Activated CD8-positive, alpha-beta memory T cell treated with anti-CD3 and anti-CD28 coated beads, Interleukin-2, amount 10 ng/mL, durations not matched to agents 7 days and 5 days (primary cell): ENCODE measurements at regions not wholly inside any gene's neighbourhood (a gene's known extent, or its start where the extent isn't known, plus 50 kb on each side); places are given as distances from the start of the nearest gene placed in this dataset.
"Not testable (repeated sequence)": the region's sequence is repeated elsewhere in the genome, so short reads cannot be mapped to it uniquely, and the experiment has no call there.

Experiments used
- ATAC-seq: fragments of 150-1000 bp; cut with Tn5 transposase; one replicate; pipeline ENCODE4 v1.10.0; 2021; ENCODE audit warnings: moderate library complexity
- CTCF ChIA-PET: fragments of 350-600 bp; sonication (Branson Sonifier 250); formaldehyde crosslinking; loops from one replicate; lab custom pipeline; 2021; ENCODE audit warnings: antibody characterized with exemption; lab: Charles Lee
- DNase-seq: peaks from one replicate; pipeline ENCODE4 v3.0.0-alpha.2; 2020
- H3K27ac Mint-ChIP-seq: one replicate; pipeline ENCODE4 v1.8.0; 2021; ENCODE audit warnings: mild to moderate bottlenecking, mixed read lengths
- H3K27me3 Mint-ChIP-seq: one replicate; pipeline ENCODE4 v1.8.0; 2021; ENCODE audit warnings: mixed read lengths
- H3K36me3 Mint-ChIP-seq: one replicate; pipeline ENCODE4 v1.8.0; 2021; ENCODE audit warnings: mild to moderate bottlenecking, mixed read lengths
- H3K4me1 Mint-ChIP-seq: one replicate; pipeline ENCODE4 v1.8.0; 2021; ENCODE audit warnings: mixed read lengths
- H3K4me3 Mint-ChIP-seq: one replicate; pipeline ENCODE4 v1.8.0; 2021; ENCODE audit warnings: mild to moderate bottlenecking, moderate library complexity, mixed read lengths
- H3K9me3 Mint-ChIP-seq: one replicate; pipeline ENCODE4 v1.8.0; 2022; ENCODE audit warnings: low read depth, mixed read lengths

DNA sequence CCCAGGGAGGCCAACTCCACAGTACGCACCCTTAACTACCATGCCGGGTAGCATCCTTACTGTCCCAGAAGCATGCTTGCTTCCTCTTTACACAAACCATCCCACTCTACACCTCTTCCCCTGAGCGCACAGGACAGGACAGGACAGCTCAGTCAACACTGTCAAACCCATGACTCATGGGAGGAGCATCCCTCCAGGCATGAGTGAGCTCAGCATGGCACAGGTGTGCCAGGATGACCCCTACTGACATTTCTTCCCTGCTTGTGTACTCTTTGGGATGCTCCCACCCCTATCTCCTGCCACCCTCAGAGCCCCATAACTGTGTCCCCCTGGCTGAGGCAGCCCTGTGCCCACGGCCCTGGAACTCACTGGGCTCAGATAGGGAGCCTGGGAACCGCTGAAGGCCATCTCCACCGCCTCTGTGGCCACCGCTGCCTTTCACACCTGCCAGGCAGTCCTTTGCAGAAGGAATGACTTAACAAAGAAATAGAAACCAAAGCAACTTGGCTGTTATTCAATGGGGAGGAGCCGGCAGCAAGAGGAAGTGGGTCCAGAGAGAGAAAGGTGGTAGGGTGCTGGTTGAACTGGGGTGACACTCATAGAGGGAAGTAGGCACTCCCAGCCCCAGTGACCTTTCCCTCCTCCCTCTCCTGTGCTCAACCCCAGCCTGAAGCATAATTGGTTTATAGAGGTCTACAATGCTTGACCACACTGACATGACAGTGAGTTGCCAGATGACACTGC lies 119.1 kb downstream of the CDRT15L2 start:
- peak overlapping the region; percentile 88 for H3K4me3 Mint-ChIP-seq

GRCh38 chr17:20700528-20700927 lies 121.0 kb downstream of the CDRT15L2 start:
- ATAC-seq, H3K36me3 Mint-ChIP-seq, H3K9me3 Mint-ChIP-seq, H3K27me3 Mint-ChIP-seq, H3K4me3 Mint-ChIP-seq, DNase-seq, H3K27ac Mint-ChIP-seq, CTCF ChIA-PET: not testable (repeated sequence)
- peaks cover 25% of the 10 kb centered on the region for H3K4me1 Mint-ChIP-seq

More for the DNA sequence above, 119.1 kb downstream of the CDRT15L2 start:
- H3K9me3 Mint-ChIP-seq, CTCF ChIA-PET, H3K27me3 Mint-ChIP-seq, H3K36me3 Mint-ChIP-seq: not testable (repeated sequence)
- Mint-ChIP-seq H3K4me1 (peaks cover 29% of the 10 kb centered on the region), H3K27ac (peak overlapping the region; percentile 86)
- ATAC-seq (peak; percentile 89), DNase-seq (peak; percentile 73)

GRCh38 chr17:20701366-20701765 lies 121.8 kb downstream of the CDRT15L2 start:
- H3K27ac Mint-ChIP-seq, H3K9me3 Mint-ChIP-seq, DNase-seq, H3K4me3 Mint-ChIP-seq, CTCF ChIA-PET, H3K27me3 Mint-ChIP-seq, ATAC-seq, H3K36me3 Mint-ChIP-seq: not testable (repeated sequence)
- H3K4me1 Mint-ChIP-seq, result peaks cover 20% of the 10 kb centered on the region

DNA sequence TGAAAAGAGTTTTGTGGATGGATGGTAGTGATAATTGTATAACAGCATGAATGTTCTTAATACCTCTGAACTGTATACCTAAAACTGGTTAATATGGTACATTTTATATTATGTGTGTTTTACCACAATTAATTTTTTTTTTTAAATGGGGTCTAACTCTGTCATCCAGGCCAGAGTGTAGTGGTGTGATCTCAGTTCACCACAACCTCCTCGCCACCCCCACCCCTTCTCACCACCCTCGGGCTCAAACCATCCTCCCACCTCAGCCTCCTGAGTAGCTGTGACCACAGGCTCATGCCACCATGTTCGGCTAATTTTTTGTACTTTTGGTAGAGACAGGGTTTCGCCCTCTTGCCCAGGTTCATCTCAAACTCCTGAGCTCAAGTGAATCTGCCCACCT lies 123.2 kb downstream of the CDRT15L2 start:
- H3K27ac Mint-ChIP-seq, result no peak overlapping the region
- no peak for ATAC-seq
- H3K4me1 Mint-ChIP-seq, result peaks cover 21% of the 10 kb centered on the region
- peaks cover 9% of the 10 kb centered on the region for H3K27me3 Mint-ChIP-seq
- no peak overlapping the region for H3K4me3 Mint-ChIP-seq
- H3K9me3 Mint-ChIP-seq, result no peaks in the 10 kb centered on the region
- CTCF ChIA-PET, result no interaction called here
- peaks cover 4% of the 10 kb centered on the region for H3K36me3 Mint-ChIP-seq
- DNase-seq, result no peak

GRCh38 chr17:20703781-20704180 lies 124.3 kb downstream of the CDRT15L2 start:
- Mint-ChIP-seq H3K4me3 (no peak overlapping the region), H3K36me3 (peaks cover 4% of the 10 kb centered on the region), H3K27ac (no peak overlapping the region), H3K9me3 (no peaks in the 10 kb centered on the region), H3K27me3 (peaks cover 9% of the 10 kb centered on the region), H3K4me1 (peaks cover 15% of the 10 kb centered on the region)
- CTCF ChIA-PET, result no interaction called here
- ATAC-seq, result no peak
- no peak for DNase-seq

- H3K36me3 Mint-ChIP-seq, DNase-seq, CTCF ChIA-PET, H3K27ac Mint-ChIP-seq, ATAC-seq, H3K4me1 Mint-ChIP-seq, H3K9me3 Mint-ChIP-seq, H3K4me3 Mint-ChIP-seq: not testable (repeated sequence)
- H3K27me3 Mint-ChIP-seq, result peaks cover 15% of the 10 kb centered on the region
Measured at GRCh38 chr17:20705186-20705585, 125.7 kb downstream of the CDRT15L2 start.

DNA sequence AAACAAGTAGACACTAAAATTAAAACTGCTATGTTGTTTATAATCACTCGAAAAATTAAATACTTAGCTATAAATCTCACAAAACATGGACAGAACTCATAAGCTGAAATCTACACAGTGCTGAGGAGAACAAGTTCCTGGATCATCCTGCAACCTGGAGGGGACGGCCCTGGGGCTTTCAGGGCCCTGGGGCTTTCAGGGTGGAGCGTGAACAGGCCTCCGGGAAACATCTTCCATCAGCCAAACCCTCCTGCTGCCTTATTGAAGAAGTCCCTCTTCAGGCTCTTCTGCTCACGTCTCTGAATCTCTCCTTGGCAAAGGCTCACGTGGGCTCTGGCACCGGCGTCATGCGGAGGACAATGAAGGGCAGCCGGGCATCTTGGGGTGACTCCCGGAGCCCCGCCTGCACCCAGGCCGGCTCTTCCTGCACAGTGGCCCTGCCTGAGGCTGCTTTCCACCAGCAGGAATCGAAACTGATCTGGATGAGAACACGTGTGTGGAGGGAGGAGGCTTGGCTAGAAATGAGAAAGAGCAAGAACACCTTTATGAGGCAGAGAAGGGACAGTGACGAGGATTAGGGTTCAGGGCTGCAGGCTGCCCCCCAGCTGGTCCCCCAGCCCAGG lies 127.3 kb downstream of the CDRT15L2 start:
- peaks cover under 1% of the 10 kb centered on the region for H3K36me3 Mint-ChIP-seq
- DNase-seq (no peak), ATAC-seq (no peak)
- peaks cover 18% of the 10 kb centered on the region for H3K27me3 Mint-ChIP-seq
- peaks cover 6% of the 10 kb centered on the region for H3K4me1 Mint-ChIP-seq
- H3K27ac Mint-ChIP-seq, result no peak overlapping the region
- CTCF ChIA-PET, result no interaction called here
- H3K4me3 Mint-ChIP-seq, result no peak overlapping the region
- H3K9me3 Mint-ChIP-seq, result no peaks in the 10 kb centered on the region

DNA sequence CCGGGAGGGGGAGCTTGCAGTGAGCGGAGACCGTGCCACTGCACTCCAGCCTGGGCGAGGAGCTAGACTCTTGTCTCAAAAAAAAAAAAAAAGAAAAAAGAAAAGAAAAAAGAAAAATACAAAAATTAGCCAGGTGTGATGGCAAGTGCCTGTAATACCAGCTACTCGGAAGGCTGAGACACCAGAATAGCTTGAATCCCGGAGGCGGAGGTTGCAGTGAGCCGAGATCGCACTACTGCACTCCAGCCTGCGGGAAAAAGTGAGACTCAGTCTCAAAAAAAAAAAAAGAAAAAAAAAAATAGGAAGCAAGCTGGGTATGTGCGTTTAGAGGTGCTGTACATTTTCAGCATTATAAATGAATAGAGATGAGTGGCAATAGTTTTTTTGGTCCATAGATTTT lies 129.3 kb downstream of the CDRT15L2 start:
- not testable (repeated sequence) for H3K27ac Mint-ChIP-seq, H3K4me3 Mint-ChIP-seq, H3K4me1 Mint-ChIP-seq, H3K36me3 Mint-ChIP-seq, ATAC-seq, DNase-seq, H3K9me3 Mint-ChIP-seq
- CTCF ChIA-PET, result interaction anchor here (0.8 kb wide), 1 partner anchor 13 kb away, joined by 3 read pairs; no protein-coding TSS in a partner anchor
- H3K27me3 Mint-ChIP-seq, result peaks cover 18% of the 10 kb centered on the region

GRCh38 chr17:20716481-20716880 lies 137.0 kb downstream of the CDRT15L2 start:
- H3K9me3 Mint-ChIP-seq, H3K27ac Mint-ChIP-seq, DNase-seq, H3K4me1 Mint-ChIP-seq, H3K36me3 Mint-ChIP-seq, H3K4me3 Mint-ChIP-seq, CTCF ChIA-PET, ATAC-seq: not testable (repeated sequence)
- peaks cover 10% of the 10 kb centered on the region for H3K27me3 Mint-ChIP-seq

- peaks cover 23% of the 10 kb centered on the region for H3K27me3 Mint-ChIP-seq
- no peaks in the 10 kb centered on the region for H3K36me3 Mint-ChIP-seq
- no peaks in the 10 kb centered on the region for H3K9me3 Mint-ChIP-seq
- DNase-seq, result no peak
- no peak for ATAC-seq
- CTCF ChIA-PET, result interaction anchor here (0.6 kb wide), 1 partner anchor 12 kb away, joined by 3 read pairs; no protein-coding TSS in a partner anchor
- no peaks in the 10 kb centered on the region for H3K4me1 Mint-ChIP-seq
- no peak overlapping the region for H3K27ac Mint-ChIP-seq
- no peak overlapping the region for H3K4me3 Mint-ChIP-seq
Measured at GRCh38 chr17:20721171-20721570, 141.6 kb downstream of the CDRT15L2 start.

- H3K27ac Mint-ChIP-seq, DNase-seq, H3K9me3 Mint-ChIP-seq, H3K4me3 Mint-ChIP-seq, H3K4me1 Mint-ChIP-seq, CTCF ChIA-PET, H3K36me3 Mint-ChIP-seq, ATAC-seq: not testable (repeated sequence)
- H3K27me3 Mint-ChIP-seq, result peaks cover 34% of the 10 kb centered on the region
Measured at GRCh38 chr17:20724391-20724790, 144.9 kb downstream of the CDRT15L2 start.

DNA sequence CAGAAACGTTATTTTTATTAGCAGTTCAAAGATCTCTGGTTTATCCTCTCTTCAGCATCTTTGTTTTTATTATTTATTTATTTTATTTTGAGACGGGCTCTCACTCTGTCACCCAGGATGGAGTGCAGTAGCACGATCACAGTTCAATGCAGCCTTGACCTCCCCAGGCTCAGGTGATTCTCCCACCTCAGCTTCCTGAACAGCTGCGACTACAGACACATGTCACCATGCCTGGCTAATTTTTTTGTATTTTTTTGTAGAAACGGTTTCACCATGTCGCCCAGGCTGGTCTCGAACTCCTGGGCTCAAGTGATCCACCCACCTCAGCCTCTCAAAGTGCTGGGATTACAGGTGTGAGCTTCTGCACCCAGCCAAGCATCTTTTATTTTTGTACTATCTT lies 147.7 kb downstream of the CDRT15L2 start:
- H3K36me3 Mint-ChIP-seq, CTCF ChIA-PET, H3K4me1 Mint-ChIP-seq, ATAC-seq, H3K27ac Mint-ChIP-seq, H3K9me3 Mint-ChIP-seq, H3K4me3 Mint-ChIP-seq, DNase-seq: not testable (repeated sequence)
- H3K27me3 Mint-ChIP-seq, result peaks cover 35% of the 10 kb centered on the region

DNA sequence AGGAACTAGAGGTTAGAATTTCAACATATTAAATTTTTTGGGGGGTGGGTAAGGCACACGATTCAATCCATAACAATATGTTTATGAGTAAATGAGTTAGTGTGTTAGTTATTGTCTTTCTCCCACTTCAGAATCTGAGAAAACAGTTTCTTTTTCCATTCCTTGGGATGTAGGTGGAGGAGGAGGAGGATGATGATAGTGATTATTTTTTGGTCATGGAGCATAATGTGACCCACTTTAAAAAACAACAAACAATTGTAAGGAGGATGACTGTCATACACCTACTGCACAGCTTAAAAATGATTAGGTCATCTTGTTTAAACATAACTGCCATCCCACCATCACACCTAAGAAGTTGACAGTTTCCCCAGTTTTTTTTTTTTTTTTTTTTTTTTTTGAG lies 148.7 kb downstream of the CDRT15L2 start:
- peaks cover 35% of the 10 kb centered on the region for H3K27me3 Mint-ChIP-seq
- H3K27ac Mint-ChIP-seq, result no peak overlapping the region
- H3K4me1 Mint-ChIP-seq, result no peaks in the 10 kb centered on the region
- no peaks in the 10 kb centered on the region for H3K9me3 Mint-ChIP-seq
- ATAC-seq (no peak), DNase-seq (no peak)
- H3K36me3 Mint-ChIP-seq, result no peaks in the 10 kb centered on the region
- no peak overlapping the region for H3K4me3 Mint-ChIP-seq
- CTCF ChIA-PET, result no interaction called here

- ATAC-seq, H3K4me3 Mint-ChIP-seq, H3K9me3 Mint-ChIP-seq, H3K27ac Mint-ChIP-seq, H3K4me1 Mint-ChIP-seq, CTCF ChIA-PET, H3K36me3 Mint-ChIP-seq, DNase-seq: not testable (repeated sequence)
- peaks cover 26% of the 10 kb centered on the region for H3K27me3 Mint-ChIP-seq
Measured at GRCh38 chr17:20731131-20731530, 151.6 kb downstream of the CDRT15L2 start.
